ENCODE measurements at regions not wholly inside any gene's neighbourhood (a gene's known extent, or its start where the extent isn't known, plus 50 kb on each side); places are given as distances from the start of the nearest gene placed in this dataset.
"Not testable (repeated sequence)": the region's sequence is repeated elsewhere in the genome, so short reads cannot be mapped to it uniquely, and the experiment has no call there.

GRCh38 chr3:59234884-59235633 lies 185.2 kb upstream of the CFAP20DC start:
- Histone ChIP-seq H3K4me2 (peak overlapping the region; percentile 8 to 63 (median 40); a peak in 21 of 22 replicates), H3K4me1 (peaks cover 10 to 21% (median 17%) of the 10 kb centered on the region in 10 experiments), H3K4me3 (no peak overlapping the region), H3K9me3 (replicated peaks in 1 of 11) (peaks cover 29 to 49% (median 40%) of the 10 kb centered on the region in 11 experiments), H3K9ac (peak overlapping the region in 1 of 11 experiments; percentile 30; a peak in 1 of 22 replicates), H3K36me3 (peaks cover 0 to under 1% (median 0%) of the 10 kb centered on the region in 11 experiments; a peak in 1 of 22 replicates), H4K20me1 (no peaks in the 10 kb centered on the region), H3K27ac (peak overlapping the region in 9 of 11 experiments; percentile 0 to 66 (median 51); a peak in 15 of 22 replicates), H3K27me3 (no peaks in the 10 kb centered on the region)
- TF ChIP-seq Cebpa-rat (IDR thresholded peaks at IDR 0.05) = no peak

GRCh38 chr3:59230379-59230778 lies 180.6 kb upstream of the CFAP20DC start:
- not testable (repeated sequence) for H3K27me3 ChIP-seq, H3K4me2 ChIP-seq, H3K9ac ChIP-seq, H3K27ac ChIP-seq, H3K36me3 ChIP-seq, H4K20me1 ChIP-seq
- H3K4me1 ChIP-seq = peaks cover 10 to 14% (median 12%) of the 10 kb centered on the region in 10 experiments
- peaks cover 44 to 59% (median 54%) of the 10 kb centered on the region in 11 experiments for H3K9me3 ChIP-seq (replicated peaks in 1 of 11)
- H3K4me3 ChIP-seq = peak overlapping the region in 1 of 10 experiments; percentile 18; a peak in 1 of 20 replicates

DNA sequence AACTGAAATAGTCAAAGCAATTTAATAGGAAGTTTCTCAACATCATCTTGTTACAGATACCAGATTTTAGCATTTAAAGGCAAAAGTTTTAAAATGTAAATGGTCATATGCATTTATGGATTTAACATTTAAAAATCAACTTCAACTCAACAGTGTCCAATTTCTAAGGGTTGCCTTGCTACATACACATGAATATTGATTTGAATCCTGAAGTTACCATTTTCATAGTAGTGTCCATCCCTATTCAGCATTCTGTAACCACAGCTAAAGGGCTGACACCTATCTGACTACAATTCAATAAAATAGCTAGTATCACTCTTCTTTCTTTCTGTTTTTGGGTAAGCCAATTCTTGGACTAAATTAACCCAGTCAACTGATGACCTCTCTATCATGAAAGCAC lies 164.0 kb upstream of the CFAP20DC start:
- no peaks in the 10 kb centered on the region for H3K27me3 ChIP-seq
- H3K27ac ChIP-seq = no peak overlapping the region
- H3K9me3 ChIP-seq (replicated peaks in 1 of 11) = no peaks in the 10 kb centered on the region
- TF ChIP-seq Cebpa-rat (IDR thresholded peaks at IDR 0.05) = no peak
- no peak overlapping the region for H3K4me3 ChIP-seq
- no peak overlapping the region for H3K4me2 ChIP-seq
- no peak overlapping the region for H3K9ac ChIP-seq
- peaks cover 4 to 25% (median 13%) of the 10 kb centered on the region in 10 experiments; a peak in 15 of 20 replicates for H3K4me1 ChIP-seq
- H4K20me1 ChIP-seq = no peaks in the 10 kb centered on the region
- no peaks in the 10 kb centered on the region for H3K36me3 ChIP-seq

- Histone ChIP-seq H3K36me3 (no peaks in the 10 kb centered on the region), H3K4me1 (peaks cover 4 to 25% (median 13%) of the 10 kb centered on the region in 10 experiments; a peak in 15 of 20 replicates), H3K27ac (no peak overlapping the region), H3K9me3 (replicated peaks in 1 of 11) (peaks cover 0 to 7% (median 0%) of the 10 kb centered on the region in 11 experiments; a peak in 4 of 22 replicates), H3K27me3 (no peaks in the 10 kb centered on the region), H4K20me1 (no peaks in the 10 kb centered on the region), H3K4me3 (no peak overlapping the region), H3K9ac (no peak overlapping the region), H3K4me2 (no peak overlapping the region)
- TF ChIP-seq Cebpa-rat (IDR thresholded peaks at IDR 0.05) = no peak
Observed at GRCh38 chr3:59212128-59212779, 162.4 kb upstream of the CFAP20DC start.

GRCh38 chr3:59210260-59210659 lies 160.4 kb upstream of the CFAP20DC start:
- peaks cover 4 to 31% (median 16%) of the 10 kb centered on the region in 10 experiments; a peak in 16 of 20 replicates for H3K4me1 ChIP-seq
- peak overlapping the region in 1 of 11 experiments; percentile 24; a peak in 1 of 22 replicates for H3K9ac ChIP-seq
- peak overlapping the region in 10 of 11 experiments; percentile 7 to 38 (median 20); a peak in 13 of 22 replicates for H3K4me2 ChIP-seq
- no peaks in the 10 kb centered on the region for H4K20me1 ChIP-seq
- H3K27ac ChIP-seq = no peak overlapping the region
- no peak for TF ChIP-seq Cebpa-rat (IDR thresholded peaks at IDR 0.05)
- no peak overlapping the region for H3K4me3 ChIP-seq
- H3K9me3 ChIP-seq (replicated peaks in 1 of 11) = peaks cover 0 to 11% (median 0%) of the 10 kb centered on the region in 11 experiments; a peak in 5 of 22 replicates
- no peaks in the 10 kb centered on the region for H3K27me3 ChIP-seq
- no peaks in the 10 kb centered on the region for H3K36me3 ChIP-seq

GRCh38 chr3:59192473-59192872 lies 142.6 kb upstream of the CFAP20DC start:
- Histone ChIP-seq H3K9me3 (replicated peaks in 1 of 11) (no peaks in the 10 kb centered on the region), H3K36me3 (no peaks in the 10 kb centered on the region), H3K4me2 (no peak overlapping the region), H3K27ac (no peak overlapping the region), H3K9ac (no peak overlapping the region), H3K27me3 (no peaks in the 10 kb centered on the region), H4K20me1 (no peaks in the 10 kb centered on the region), H3K4me3 (no peak overlapping the region), H3K4me1 (no peaks in the 10 kb centered on the region)
- TF ChIP-seq Cebpa-rat (IDR thresholded peaks at IDR 0.05) = no peak

GRCh38 chr3:59191651-59192050 lies 141.8 kb upstream of the CFAP20DC start:
- H3K4me3 ChIP-seq = no peak overlapping the region
- H4K20me1 ChIP-seq = no peaks in the 10 kb centered on the region
- no peaks in the 10 kb centered on the region for H3K27me3 ChIP-seq
- no peak overlapping the region for H3K4me2 ChIP-seq
- H3K9ac ChIP-seq = no peak overlapping the region
- no peaks in the 10 kb centered on the region for H3K36me3 ChIP-seq
- H3K4me1 ChIP-seq = no peaks in the 10 kb centered on the region
- no peak for TF ChIP-seq Cebpa-rat (IDR thresholded peaks at IDR 0.05)
- H3K27ac ChIP-seq = no peak overlapping the region
- H3K9me3 ChIP-seq (replicated peaks in 1 of 11) = no peaks in the 10 kb centered on the region

- H3K9me3 ChIP-seq (replicated peaks in 1 of 11) = no peaks in the 10 kb centered on the region
- no peak overlapping the region for H3K4me2 ChIP-seq
- H3K4me3 ChIP-seq = no peak overlapping the region
- H3K4me1 ChIP-seq = no peaks in the 10 kb centered on the region
- H3K27ac ChIP-seq = no peak overlapping the region
- H3K36me3 ChIP-seq = no peaks in the 10 kb centered on the region
- H4K20me1 ChIP-seq = no peaks in the 10 kb centered on the region
- no peak for TF ChIP-seq Cebpa-rat (IDR thresholded peaks at IDR 0.05)
- no peaks in the 10 kb centered on the region for H3K27me3 ChIP-seq
- H3K9ac ChIP-seq = no peak overlapping the region
Observed at GRCh38 chr3:59189939-59190338, 140.1 kb upstream of the CFAP20DC start.

GRCh38 chr3:59189526-59189925 lies 139.7 kb upstream of the CFAP20DC start:
- Histone ChIP-seq H3K27me3 (no peaks in the 10 kb centered on the region), H3K4me3 (no peak overlapping the region), H3K9ac (no peak overlapping the region), H3K4me1 (no peaks in the 10 kb centered on the region), H3K9me3 (replicated peaks in 1 of 11) (no peaks in the 10 kb centered on the region), H4K20me1 (no peaks in the 10 kb centered on the region), H3K27ac (no peak overlapping the region), H3K36me3 (no peaks in the 10 kb centered on the region), H3K4me2 (no peak overlapping the region)
- TF ChIP-seq Cebpa-rat (IDR thresholded peaks at IDR 0.05) = no peak
